ENCODE measurements at regions not wholly inside any gene's neighbourhood (a gene's known extent, or its start where the extent isn't known, plus 50 kb on each side); places are given as distances from the start of the nearest gene placed in this dataset.

DNA sequence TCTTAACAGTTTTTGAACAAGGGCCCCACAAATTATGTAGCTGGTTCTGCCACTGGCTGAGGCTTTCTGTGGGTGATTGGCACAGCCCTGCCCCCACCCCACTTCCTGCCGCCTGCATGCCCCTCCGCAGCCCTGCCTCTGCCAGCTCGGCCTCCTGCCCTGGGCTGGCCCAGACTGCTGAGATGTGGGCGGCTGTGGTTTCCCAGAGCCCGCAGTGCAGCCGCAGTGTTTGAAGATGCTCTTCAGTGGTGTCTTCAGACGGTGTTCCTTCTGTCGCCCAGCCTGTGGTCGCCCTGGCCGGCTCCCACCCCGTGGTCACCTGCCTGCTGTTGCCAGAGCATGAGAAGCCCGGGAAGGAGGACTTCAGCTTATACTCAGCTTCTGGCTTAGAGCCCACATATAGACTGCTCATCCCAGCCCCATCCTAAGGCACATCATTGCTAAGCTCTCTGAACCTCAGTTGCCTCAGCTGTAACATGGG, 154.3 kb downstream of the VEGFA start:
- 45 to 66% (median 47%) methylated on average over 12 of the region's 12 CpGs for WGBS, 3 donors
- peak; percentile 24 to 55 (median 33) for ATAC-seq
- no peak for DNase-seq

DNA sequence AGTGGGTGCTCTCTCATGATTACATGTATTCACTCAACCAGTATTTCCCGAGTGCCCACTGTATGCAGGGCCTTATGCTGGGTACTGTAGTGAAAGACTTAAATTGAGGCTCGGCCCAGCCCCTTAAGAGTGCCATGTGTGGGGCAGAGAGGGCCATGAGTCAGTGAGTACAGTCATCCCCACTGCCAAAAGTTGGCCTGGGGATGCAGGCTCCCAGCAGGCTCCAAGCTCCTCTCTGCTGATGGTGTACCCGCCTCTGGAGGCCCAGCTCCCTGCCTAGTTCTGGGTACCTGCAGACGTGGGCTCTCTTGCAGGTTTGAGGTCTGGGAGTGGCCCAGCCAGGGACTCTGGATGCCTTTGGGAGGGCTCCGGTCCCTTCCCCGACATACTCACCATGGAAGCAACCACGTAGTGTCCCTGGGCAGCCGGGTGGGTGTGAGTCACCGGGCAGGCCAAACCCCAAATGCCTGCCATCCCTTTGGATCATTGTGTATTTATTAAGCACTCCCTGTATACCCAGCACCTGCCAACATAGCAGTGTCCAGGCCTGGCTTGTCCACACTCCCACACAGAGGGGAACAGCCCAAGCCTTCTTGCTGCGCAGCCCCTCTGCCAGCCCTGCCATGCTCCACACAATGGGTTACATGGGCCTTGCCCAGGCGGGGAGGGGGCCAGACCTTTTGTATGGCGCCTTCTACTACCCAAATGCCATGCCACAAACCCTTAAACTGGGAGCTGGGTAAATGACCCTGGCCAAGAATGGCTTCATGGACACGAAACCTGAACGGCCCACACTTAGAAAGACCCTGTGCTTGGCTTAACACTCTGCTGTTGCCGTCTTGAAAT, 153.6 kb downstream of the VEGFA start:
- WGBS, 3 donors, result 77 to 90% (median 78%) methylated on average over 15 of the region's 15 CpGs
- H3K27me3 ChIP-seq (ENCODE audit: insufficient read depth in 3 of 3, low read length in 2 of 3), result no peaks in the 10 kb centered on the region
- H3K36me3 ChIP-seq (ENCODE audit: insufficient read depth in 1 of 2, low read depth in 1 of 2), result no peaks in the 10 kb centered on the region
- intact Hi-C loops (cut with DNase I), result no loop called here
- H3K4me1 ChIP-seq, result no peaks in the 10 kb centered on the region
- DNase-seq (no peak), ATAC-seq (peak; percentile 16 to 54 (median 36))
- no peak overlapping the region for H3K27ac ChIP-seq
- H3K4me3 ChIP-seq, result no peak overlapping the region
- TF ChIP-seq, protein P1, sequence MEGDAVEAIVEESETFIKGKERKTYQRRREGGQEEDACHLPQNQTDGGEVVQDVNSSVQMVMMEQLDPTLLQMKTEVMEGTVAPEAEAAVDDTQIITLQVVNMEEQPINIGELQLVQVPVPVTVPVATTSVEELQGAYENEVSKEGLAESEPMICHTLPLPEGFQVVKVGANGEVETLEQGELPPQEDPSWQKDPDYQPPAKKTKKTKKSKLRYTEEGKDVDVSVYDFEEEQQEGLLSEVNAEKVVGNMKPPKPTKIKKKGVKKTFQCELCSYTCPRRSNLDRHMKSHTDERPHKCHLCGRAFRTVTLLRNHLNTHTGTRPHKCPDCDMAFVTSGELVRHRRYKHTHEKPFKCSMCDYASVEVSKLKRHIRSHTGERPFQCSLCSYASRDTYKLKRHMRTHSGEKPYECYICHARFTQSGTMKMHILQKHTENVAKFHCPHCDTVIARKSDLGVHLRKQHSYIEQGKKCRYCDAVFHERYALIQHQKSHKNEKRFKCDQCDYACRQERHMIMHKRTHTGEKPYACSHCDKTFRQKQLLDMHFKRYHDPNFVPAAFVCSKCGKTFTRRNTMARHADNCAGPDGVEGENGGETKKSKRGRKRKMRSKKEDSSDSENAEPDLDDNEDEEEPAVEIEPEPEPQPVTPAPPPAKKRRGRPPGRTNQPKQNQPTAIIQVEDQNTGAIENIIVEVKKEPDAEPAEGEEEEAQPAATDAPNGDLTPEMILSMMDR (IDR thresholded peaks at IDR 0.05), result no peak
- H3K9me3 ChIP-seq, result no peaks in the 10 kb centered on the region

More for the DNA sequence above, 154.3 kb downstream of the VEGFA start:
- no peaks in the 10 kb centered on the region for H3K27me3 ChIP-seq (ENCODE audit: insufficient read depth in 3 of 3, low read length in 2 of 3)
- H3K27ac ChIP-seq, result no peak overlapping the region
- intact Hi-C loops (cut with DNase I), result no loop called here
- H3K36me3 ChIP-seq (ENCODE audit: insufficient read depth in 1 of 2, low read depth in 1 of 2), result no peaks in the 10 kb centered on the region
- TF ChIP-seq, protein P1 (IDR thresholded peaks at IDR 0.05), result no peak
- H3K4me3 ChIP-seq, result no peak overlapping the region
- H3K9me3 ChIP-seq, result no peaks in the 10 kb centered on the region
- H3K4me1 ChIP-seq, result no peaks in the 10 kb centered on the region

DNA sequence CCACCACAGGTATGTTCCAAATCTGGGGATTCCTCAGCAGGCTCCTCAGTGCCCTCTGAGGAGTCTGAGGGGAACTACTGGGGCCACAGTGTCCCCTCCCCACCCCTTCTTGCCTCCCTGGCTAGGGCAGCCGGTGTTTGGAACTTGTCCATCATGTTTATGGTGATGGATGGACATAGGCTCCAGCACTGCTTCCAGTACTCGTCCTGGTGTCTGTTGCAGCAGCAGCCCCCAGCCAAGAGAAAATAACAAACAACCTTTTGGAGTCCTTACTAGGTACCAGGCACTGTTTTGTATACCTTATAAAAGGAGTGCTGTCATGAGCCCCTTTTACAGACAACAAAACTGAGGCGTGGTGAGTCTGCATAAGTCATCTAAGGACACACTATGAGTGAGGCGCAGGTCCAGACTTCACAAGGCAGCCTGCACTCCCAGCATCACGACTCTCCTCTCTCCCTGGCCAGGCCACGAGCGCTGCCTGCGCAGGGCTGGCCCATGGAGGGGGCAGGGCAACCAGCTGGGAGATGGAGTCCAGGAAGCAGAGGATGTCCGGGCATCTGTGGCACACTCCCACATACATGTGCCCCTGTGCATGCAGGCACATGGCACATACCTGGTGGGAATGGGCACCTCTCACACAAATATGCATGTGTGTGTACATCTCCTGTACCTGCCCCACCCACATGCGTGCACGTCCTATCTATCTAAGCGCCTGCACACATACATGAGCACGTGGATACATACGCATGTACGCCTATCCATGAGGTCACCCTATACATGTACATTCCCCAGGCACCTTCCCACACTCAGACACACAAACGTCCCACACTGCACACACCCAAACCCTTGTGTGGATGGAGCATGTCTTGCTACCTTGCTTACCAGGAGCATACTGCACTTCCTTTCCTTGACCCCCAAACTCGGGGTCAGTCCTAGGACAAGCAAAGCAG, 152.7 kb downstream of the VEGFA start:
- no peak overlapping the region for H3K27ac ChIP-seq
- TF ChIP-seq, protein P1 (IDR thresholded peaks at IDR 0.05), result no peak
- 82 to 86% (median 86%) methylated on average over 17 of the region's 17 CpGs for WGBS, 3 donors
- H3K27me3 ChIP-seq (ENCODE audit: insufficient read depth in 3 of 3, low read length in 2 of 3), result no peaks in the 10 kb centered on the region
- H3K36me3 ChIP-seq (ENCODE audit: insufficient read depth in 1 of 2, low read depth in 1 of 2), result no peaks in the 10 kb centered on the region
- no peak overlapping the region for H3K4me3 ChIP-seq
- ATAC-seq (no peak), DNase-seq (no peak)
- intact Hi-C loops (cut with DNase I), result no loop called here
- H3K9me3 ChIP-seq, result no peaks in the 10 kb centered on the region
- H3K4me1 ChIP-seq, result no peaks in the 10 kb centered on the region

DNA sequence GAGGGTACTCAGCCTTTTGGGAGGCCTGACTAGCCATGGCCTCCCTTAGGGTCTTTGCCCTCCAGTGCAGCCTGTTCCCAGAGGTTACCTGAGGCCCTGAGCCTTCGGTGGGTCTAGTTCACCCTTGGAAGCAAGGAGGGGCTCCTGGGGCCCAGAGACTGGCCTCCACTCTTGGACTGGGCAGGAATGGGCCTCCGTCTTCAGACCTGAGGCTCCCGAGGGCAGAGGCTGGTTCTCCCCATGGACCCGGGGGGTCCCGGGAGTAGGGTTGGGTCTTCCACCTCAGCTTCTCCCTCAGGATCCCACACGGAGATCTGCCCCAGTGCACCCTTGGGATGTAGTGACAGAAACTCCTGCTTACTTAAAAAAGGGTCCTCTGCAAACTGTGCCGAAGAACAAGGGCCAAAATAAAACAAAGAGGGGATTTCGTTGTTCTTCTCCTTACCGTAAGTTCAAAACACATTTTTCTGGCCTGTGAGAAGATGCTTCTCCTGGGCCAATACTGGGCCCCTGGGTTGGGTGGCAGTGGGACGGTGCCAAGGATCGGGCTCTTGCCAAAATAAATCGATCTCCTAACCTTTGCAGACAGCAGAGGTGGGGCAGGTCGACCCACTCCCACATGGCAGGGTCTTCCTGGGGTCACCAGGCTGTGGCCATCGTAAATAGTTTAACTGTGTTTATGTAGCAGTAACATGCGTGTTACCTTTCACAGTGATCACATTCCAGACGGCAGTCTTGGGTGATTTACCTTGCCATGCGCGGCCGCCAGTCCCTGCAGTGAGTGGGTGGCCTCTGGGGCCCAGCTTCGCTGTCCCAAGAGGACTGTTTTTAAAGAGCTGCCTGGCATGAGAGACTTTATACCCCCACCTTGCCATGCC, 151.8 kb downstream of the VEGFA start:
- ATAC-seq, result no peak
- Histone ChIP-seq H3K36me3 (ENCODE audit: insufficient read depth in 1 of 2, low read depth in 1 of 2) (no peaks in the 10 kb centered on the region), H3K4me1 (peaks cover 8% of the 10 kb centered on the region), H3K4me3 (no peak overlapping the region), H3K27me3 (ENCODE audit: insufficient read depth in 3 of 3, low read length in 2 of 3) (no peaks in the 10 kb centered on the region), H3K27ac (no peak overlapping the region), H3K9me3 (no peaks in the 10 kb centered on the region)
- intact Hi-C loops (cut with DNase I), result no loop called here
- DNase-seq, result no peak
- WGBS, 3 donors, result 82 to 87% (median 84%) methylated on average over 20 of the region's 20 CpGs
- TF ChIP-seq, protein P1 (IDR thresholded peaks at IDR 0.05), result no peak
